GM23338 (cell line): ENCODE measurements at regions not wholly inside any gene's neighbourhood (a gene's known extent, or its start where the extent isn't known, plus 50 kb on each side); places are given as distances from the start of the nearest gene placed in this dataset.

Experiments used
- ATAC-seq: fragments of 200-7000 bp; cut with Tn5 transposase; 3 replicates; pipeline ENCODE4 v1.9.1; 2020
- DNase-seq: peaks from one replicate; pipeline ENCODE4 v3.0.0-alpha.2; 2015; ENCODE audit warnings: low spot score
- H2AFZ ChIP-seq: fragments of 200-600 bp; sonication (generic); 2 replicates; pipeline ENCODE4 v1.8.0; 2016; ENCODE audit warnings: antibody characterized with exemption, mild to moderate bottlenecking, moderate library complexity
- H3F3A ChIP-seq: fragments of 200-600 bp; sonication (generic); replicated peaks from 2 replicates; pipeline ENCODE4 v1.8.0; 2017; ENCODE audit warnings: antibody characterized with exemption, mixed run types, low read depth
- H3K27ac ChIP-seq: fragments of 200-600 bp; sonication (generic); 2 replicates; pipeline ENCODE4 v1.6.1; 2016; ENCODE audit warnings: low read depth
- H3K27me3 ChIP-seq: fragments of 200-600 bp; sonication (generic); 2 replicates; pipeline ENCODE4 v1.8.0; 2016; ENCODE audit warnings: mild to moderate bottlenecking, mixed run types, moderate library complexity; ENCODE audit not compliant: insufficient read depth
- H3K36me3 ChIP-seq: fragments of 200-600 bp; sonication (generic); 2 replicates; pipeline ENCODE4 v1.8.0; 2016; ENCODE audit warnings: mild to moderate bottlenecking; ENCODE audit not compliant: insufficient read depth
- H3K4me1 ChIP-seq: fragments of 200-600 bp; sonication (generic); 2 replicates; pipeline ENCODE4 v1.8.0; 2016; ENCODE audit warnings: mild to moderate bottlenecking, moderate library complexity; ENCODE audit not compliant: insufficient read depth
- H3K4me2 ChIP-seq: fragments of 200-600 bp; sonication (generic); 2 replicates; pipeline ENCODE4 v1.7.1; 2017; ENCODE audit warnings: mixed run types
- H3K4me3 ChIP-seq: fragments of 200-600 bp; sonication (generic); 2 replicates; pipeline ENCODE4 v1.6.1; 2016; ENCODE audit warnings: mixed run types
- H3K79me2 ChIP-seq: fragments of 200-600 bp; sonication (generic); replicated peaks from 2 replicates; pipeline ENCODE4 v1.8.0; 2017; ENCODE audit warnings: mild to moderate bottlenecking; ENCODE audit not compliant: insufficient read depth
- H3K9me2 ChIP-seq: fragments of 200-600 bp; sonication (generic); 2 replicates; pipeline ENCODE4 v1.8.0; 2017; ENCODE audit not compliant: insufficient read depth
- H4K20me1 ChIP-seq: fragments of 200-600 bp; sonication (generic); replicated peaks from 2 replicates; pipeline ENCODE4 v1.8.0; 2017; ENCODE audit warnings: mild to moderate bottlenecking; ENCODE audit not compliant: insufficient read depth
- H3K27ac Mint-ChIP-seq: 2 replicates; pipeline ENCODE4 v1.8.0; 2020; ENCODE audit warnings: inconsistent platforms, mild to moderate bottlenecking, moderate library complexity, mixed read lengths
- H3K27me3 Mint-ChIP-seq: 3 replicates; pipeline ENCODE4 v1.8.0; 2022; ENCODE audit warnings: low read depth, mild to moderate bottlenecking, moderate library complexity, mixed read lengths, inconsistent platforms; ENCODE audit not compliant: insufficient read depth, poor library complexity
- H3K36me3 Mint-ChIP-seq: 3 replicates; pipeline ENCODE4 v1.8.0; 2021; ENCODE audit warnings: low read depth, mild to moderate bottlenecking, inconsistent platforms, moderate library complexity, mixed read lengths
- H3K4me1 Mint-ChIP-seq: 3 replicates; pipeline ENCODE4 v1.8.0; 2020; ENCODE audit warnings: mild to moderate bottlenecking, inconsistent platforms, mixed read lengths
- H3K4me3 Mint-ChIP-seq: 3 replicates; pipeline ENCODE4 v1.8.0; 2021; ENCODE audit warnings: moderate library complexity, mild to moderate bottlenecking, inconsistent platforms, mixed read lengths
- H3K9me3 Mint-ChIP-seq: 3 replicates; pipeline ENCODE4 v1.8.0; 2020; ENCODE audit warnings: moderate library complexity, mild to moderate bottlenecking, inconsistent platforms, mixed read lengths
- CREB1 ChIP-seq: fragments of 250-450 bp; sonication (Bioruptor Pico); IDR thresholded peaks from 2 replicates; pipeline ENCODE4 v1.5.0; 2020; ENCODE audit warnings: low read depth, mild to moderate bottlenecking, moderate library complexity
- EZH2 ChIP-seq: fragments of 200-600 bp; sonication (generic); IDR thresholded peaks from one replicate; pipeline ENCODE4 v1.8.0; 2017; ENCODE audit warnings: antibody characterized with exemption, mild to moderate bottlenecking, low read depth; ENCODE audit not compliant: unreplicated experiment
- EZH2phosphoT487 ChIP-seq: fragments of 200-600 bp; sonication (generic); IDR thresholded peaks from one replicate; pipeline ENCODE4 v1.8.1; 2018; ENCODE audit warnings: antibody characterized with exemption; ENCODE audit not compliant: unreplicated experiment
- JUNB ChIP-seq: IDR thresholded peaks from one replicate; pipeline ENCODE4 v1.6.1; 2016; ENCODE audit warnings: antibody characterized with exemption; ENCODE audit not compliant: unreplicated experiment
- NANOG ChIP-seq: IDR thresholded peaks from 2 replicates; pipeline ENCODE4 v1.6.1; 2016; ENCODE audit warnings: antibody characterized with exemption, borderline replicate concordance
- POLR2AphosphoS5 ChIP-seq: IDR thresholded peaks from 2 replicates; pipeline ENCODE4 v1.6.1; 2016; ENCODE audit warnings: antibody characterized with exemption, low read depth
- STAT1 ChIP-seq: IDR thresholded peaks from one replicate; pipeline ENCODE4 v1.6.1; 2016; ENCODE audit warnings: antibody characterized with exemption; ENCODE audit not compliant: unreplicated experiment
- TF ChIP-seq, protein P1 (sequence below): IDR thresholded peaks from 2 replicates; pipeline ENCODE4 v1.6.1; 2016; ENCODE audit warnings: antibody characterized with exemption

DNA sequence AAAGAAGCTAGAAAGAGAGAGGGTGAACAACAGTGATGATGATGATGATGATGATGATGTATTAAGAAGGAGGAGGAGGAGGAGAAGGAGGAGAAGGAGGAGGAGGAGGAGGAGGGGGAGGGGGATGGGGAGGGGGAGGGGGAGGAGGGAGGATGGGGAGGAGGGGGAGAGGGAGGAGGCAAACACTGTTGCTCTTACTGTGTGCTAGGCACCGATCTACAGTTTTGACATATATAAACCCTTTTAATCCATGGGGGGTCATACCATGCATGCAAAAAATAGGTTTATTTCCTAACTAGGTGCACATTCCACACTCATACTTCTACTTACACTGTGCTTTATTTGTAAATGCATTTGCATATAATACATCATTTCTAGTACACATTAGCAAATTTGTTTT is 482.8 kb upstream of the FAM241A start:
- TF ChIP-seq JUNB = no peak
- no peak for TF ChIP-seq CREB1 (CRISPR knock-in tag)
- TF ChIP-seq, protein P1, sequence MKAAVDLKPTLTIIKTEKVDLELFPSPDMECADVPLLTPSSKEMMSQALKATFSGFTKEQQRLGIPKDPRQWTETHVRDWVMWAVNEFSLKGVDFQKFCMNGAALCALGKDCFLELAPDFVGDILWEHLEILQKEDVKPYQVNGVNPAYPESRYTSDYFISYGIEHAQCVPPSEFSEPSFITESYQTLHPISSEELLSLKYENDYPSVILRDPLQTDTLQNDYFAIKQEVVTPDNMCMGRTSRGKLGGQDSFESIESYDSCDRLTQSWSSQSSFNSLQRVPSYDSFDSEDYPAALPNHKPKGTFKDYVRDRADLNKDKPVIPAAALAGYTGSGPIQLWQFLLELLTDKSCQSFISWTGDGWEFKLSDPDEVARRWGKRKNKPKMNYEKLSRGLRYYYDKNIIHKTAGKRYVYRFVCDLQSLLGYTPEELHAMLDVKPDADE = no peak
- TF ChIP-seq NANOG = no peak
- no peak for TF ChIP-seq STAT1
- TF ChIP-seq EZH2 = no peak
- Histone ChIP-seq H3K4me2 (no peak overlapping the region), H4K20me1 (no peaks in the 10 kb centered on the region), H3K27me3 (no peaks in the 10 kb centered on the region), H3K4me1 (no peaks in the 10 kb centered on the region), H3K79me2 (no peaks in the 10 kb centered on the region), H3F3A (no peaks in the 10 kb centered on the region), H3K36me3 (no peaks in the 10 kb centered on the region), H3K27ac (no peak overlapping the region), H3K9me2 (no peaks in the 10 kb centered on the region), H2AFZ (no peak overlapping the region), H3K4me3 (no peak overlapping the region)
- ATAC-seq (no peak), DNase-seq (no peak)
- no peak overlapping the region for H3K27ac Mint-ChIP-seq
- peaks cover 8% of the 10 kb centered on the region; the same call in 2 of the 3 replicates for H3K36me3 Mint-ChIP-seq
- peaks cover 3% of the 10 kb centered on the region for H3K27me3 Mint-ChIP-seq
- no peaks in the 10 kb centered on the region for H3K4me1 Mint-ChIP-seq
- no peak overlapping the region for H3K4me3 Mint-ChIP-seq
- peaks cover 9% of the 10 kb centered on the region; the same call in 2 of the 3 replicates for H3K9me3 Mint-ChIP-seq

DNA sequence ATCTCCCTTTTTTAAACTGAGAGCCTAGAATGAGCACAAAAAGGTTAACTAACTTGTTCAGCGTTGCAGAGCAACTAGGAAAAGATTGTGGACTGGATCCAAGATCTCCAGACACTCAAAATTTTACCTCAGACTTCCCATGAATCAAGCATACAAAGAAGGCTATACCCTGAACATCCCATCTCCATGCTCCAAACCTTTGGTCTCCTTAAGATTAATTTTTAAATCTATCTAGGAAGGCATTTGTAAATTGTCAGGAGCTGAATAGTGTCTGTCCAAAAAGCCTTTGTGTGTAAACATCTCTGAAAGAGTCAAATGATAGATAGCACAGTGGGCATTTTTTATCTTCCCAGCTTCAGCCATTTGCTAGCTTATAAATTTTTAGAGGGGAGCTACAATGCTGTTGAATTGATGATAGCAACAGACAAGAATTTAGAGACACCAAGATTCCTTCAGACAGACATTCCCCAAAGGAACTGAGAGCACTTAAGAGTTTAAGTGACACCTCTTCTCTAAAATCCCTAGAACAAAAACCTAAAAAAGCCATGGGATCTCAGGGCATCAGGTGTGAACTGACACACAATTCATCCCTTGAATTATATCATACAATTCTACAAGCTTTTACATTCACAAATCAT is 480.8 kb upstream of the FAM241A start:
- Histone ChIP-seq H3K27me3 (no peaks in the 10 kb centered on the region), H3K79me2 (no peaks in the 10 kb centered on the region), H3K4me1 (no peaks in the 10 kb centered on the region), H3F3A (no peaks in the 10 kb centered on the region), H4K20me1 (no peaks in the 10 kb centered on the region), H3K36me3 (no peaks in the 10 kb centered on the region), H3K9me2 (no peaks in the 10 kb centered on the region), H2AFZ (no peak overlapping the region; the same call in 1 of the 2 replicates), H3K4me2 (no peak overlapping the region), H3K27ac (no peak overlapping the region), H3K4me3 (no peak overlapping the region)
- no peaks in the 10 kb centered on the region for H3K4me1 Mint-ChIP-seq
- no peak overlapping the region for H3K4me3 Mint-ChIP-seq
- peaks cover 8% of the 10 kb centered on the region; the same call in 2 of the 3 replicates for H3K36me3 Mint-ChIP-seq
- H3K27ac Mint-ChIP-seq = no peak overlapping the region
- ATAC-seq (no peak), DNase-seq (no peak)
- H3K27me3 Mint-ChIP-seq = peaks cover 3% of the 10 kb centered on the region
- TF ChIP-seq NANOG (no peak), EZH2 (no peak)
- H3K9me3 Mint-ChIP-seq = peaks cover 9% of the 10 kb centered on the region; the same call in 2 of the 3 replicates

DNA sequence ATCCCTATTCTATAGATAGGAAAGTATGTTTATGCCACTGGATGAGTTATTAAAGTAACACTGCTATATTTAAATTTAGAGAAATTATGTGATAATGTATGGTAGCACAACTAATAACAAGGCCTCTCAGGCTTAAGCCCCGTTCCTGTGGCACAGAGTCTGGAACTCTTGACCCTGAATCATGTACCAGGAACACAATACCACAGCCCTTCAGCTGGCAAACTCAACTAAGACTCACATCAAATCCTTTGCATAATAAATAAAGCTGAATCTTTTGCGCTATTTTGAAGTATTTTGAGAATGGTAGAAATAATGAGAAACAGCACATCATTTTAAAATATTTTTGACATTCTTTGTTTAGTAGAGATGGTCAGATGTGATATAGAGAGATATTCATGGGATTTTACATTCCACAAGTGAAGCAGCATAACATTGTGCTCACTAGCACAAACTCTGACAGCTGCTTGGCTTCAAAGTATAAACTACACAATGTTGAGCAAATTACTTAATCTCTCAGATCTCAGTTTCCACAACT is 478.4 kb upstream of the FAM241A start:
- Mint-ChIP-seq H3K9me3 (peaks cover 6% of the 10 kb centered on the region; the same call in 2 of the 3 replicates), H3K4me3 (no peak overlapping the region), H3K27ac (no peak overlapping the region), H3K4me1 (no peaks in the 10 kb centered on the region), H3K36me3 (peaks cover 6% of the 10 kb centered on the region; the same call in 2 of the 3 replicates), H3K27me3 (peaks cover 3% of the 10 kb centered on the region)
- no peaks in the 10 kb centered on the region for H4K20me1 ChIP-seq
- no peaks in the 10 kb centered on the region for H3F3A ChIP-seq
- H3K36me3 ChIP-seq = no peaks in the 10 kb centered on the region
- H3K27ac ChIP-seq = no peak overlapping the region
- no peaks in the 10 kb centered on the region for H3K27me3 ChIP-seq
- TF ChIP-seq EZH2phosphoT487 (no peak), POLR2AphosphoS5 (no peak)
- H2AFZ ChIP-seq = no peak overlapping the region
- H3K4me1 ChIP-seq = no peaks in the 10 kb centered on the region
- H3K4me2 ChIP-seq = no peak overlapping the region
- ATAC-seq = no peak
- H3K4me3 ChIP-seq = no peak overlapping the region
- DNase-seq = no peak
- no peaks in the 10 kb centered on the region for H3K9me2 ChIP-seq
- H3K79me2 ChIP-seq = no peaks in the 10 kb centered on the region
